GM12878 (cell line): ENCODE measurements at regions not wholly inside any gene's neighbourhood (a gene's known extent, or its start where the extent isn't known, plus 50 kb on each side); places are given as distances from the start of the nearest gene placed in this dataset.

Experiments used
- ATAC-seq: fragments of 200-7000 bp; cut with Tn5 transposase; 3 replicates; pipeline ENCODE4 v1.9.1; 2020; ENCODE audit warnings: mild to moderate bottlenecking, moderate library complexity
- BruUV-seq: library from RNA; stranded (reverse); fragments of 400-500 nt; replicated peaks from 2 replicates; lab custom pipeline; 2021; lab: Mats Ljungman, UMichigan
- CTCF ChIA-PET: fragments of 300-600 bp; sonication (Branson Sonifier 250); formaldehyde crosslinking; extraction: SDS; loops from one replicate; lab custom pipeline; 2021; ENCODE audit warnings: inconsistent platforms; lab: Yijun Ruan, JAX
- POLR2A ChIA-PET: fragments of 350-600 bp; formaldehyde crosslinking; extraction: SDS; loops from one replicate; lab custom pipeline; 2021; ENCODE audit warnings: inconsistent platforms; lab: Charles Lee
- RAD21 ChIA-PET: fragments of 300-600 bp; sonication (Branson Sonifier 250); formaldehyde crosslinking; loops from one replicate; lab custom pipeline; 2023; ENCODE audit warnings: antibody characterized with exemption; ENCODE audit not compliant: unreplicated experiment; lab: Charles Lee
- SMC1A ChIA-PET: fragments of 300-600 bp; sonication (Branson Sonifier 250); formaldehyde crosslinking; loops from one replicate; lab custom pipeline; 2023; ENCODE audit not compliant: unreplicated experiment, uncharacterized antibody; lab: Charles Lee
- DNase-seq: peaks from one replicate; pipeline ENCODE4 v3.0.0-alpha.2; 2011; ENCODE audit warnings: low read depth, low spot score
- FAIRE-seq: peaks from 3 replicates; lab custom pipeline; 2011; peaks lifted over from hg19 to GRCh38; lab: Jason Lieb, UNC
- H2AFZ ChIP-seq: 2 replicates; pipeline ENCODE4 v1.6.0; 2011; ENCODE audit warnings: low read depth, low read length, control low read depth; ENCODE audit not compliant: control insufficient read depth
- H3K27ac ChIP-seq: 2 replicates; pipeline ENCODE4 v1.5.1; 2011; ENCODE audit warnings: control low read depth; ENCODE audit not compliant: control insufficient read depth, insufficient read depth
- H3K27me3 ChIP-seq, 2 experiments: replicated peaks in 1 of 2; 2 replicates each; pipeline versions ENCODE4 v1.6.0 to v1.6.1; 2011; ENCODE audit warnings: low read length in 1 of 2; ENCODE audit not compliant: control insufficient read depth in 2 of 2, insufficient read depth in 2 of 2
- H3K36me3 ChIP-seq, 2 experiments: 2 replicates each; pipeline ENCODE4 v1.5.1; 2011; ENCODE audit warnings: low read length in 1 of 2; ENCODE audit not compliant: control insufficient read depth in 2 of 2, insufficient read depth in 2 of 2
- H3K4me1 ChIP-seq: 2 replicates; pipeline ENCODE4 v1.6.1; 2011; ENCODE audit warnings: mild to moderate bottlenecking, low read length, moderate library complexity, mixed read lengths; ENCODE audit not compliant: control insufficient read depth, insufficient read depth
- H3K4me2 ChIP-seq: 2 replicates; pipeline ENCODE4 v1.6.0; 2011; ENCODE audit warnings: control low read depth; ENCODE audit not compliant: control insufficient read depth, insufficient read depth
- H3K4me3 ChIP-seq: fragments of 200-600 bp; sonication (generic); 2 replicates; pipeline ENCODE4 v1.5.1; 2016
- H3K79me2 ChIP-seq: 2 replicates; pipeline ENCODE4 v1.6.0; 2011; ENCODE audit warnings: low read length; ENCODE audit not compliant: control insufficient read depth, insufficient read depth
- H3K9ac ChIP-seq: 2 replicates; pipeline ENCODE4 v1.8.0; 2011; ENCODE audit warnings: low read length, control low read depth, mixed read lengths; ENCODE audit not compliant: control insufficient read depth, insufficient read depth
- H3K9me3 ChIP-seq: replicated peaks from 3 replicates; pipeline ENCODE4 v1.5.1; 2011; ENCODE audit warnings: mild to moderate bottlenecking, low read length; ENCODE audit not compliant: control insufficient read depth, insufficient read depth
- H4K20me1 ChIP-seq: 2 replicates; pipeline ENCODE4 v1.6.0; 2011; ENCODE audit not compliant: control insufficient read depth, insufficient read depth
- BACH1 ChIP-seq: fragments of 450-650 bp; IDR thresholded peaks from 2 replicates; pipeline ENCODE4 v1.6.1; 2017; ENCODE audit warnings: mild to moderate bottlenecking, borderline replicate concordance
- CBFB ChIP-seq: IDR thresholded peaks from 2 replicates; pipeline ENCODE4 v1.6.1; 2016; ENCODE audit warnings: antibody characterized with exemption, low read depth
- CEBPZ ChIP-seq: fragments of 150-350 bp; IDR thresholded peaks from 2 replicates; pipeline ENCODE4 v1.6.1; 2016; ENCODE audit warnings: low read depth, low read length
- CREB1 ChIP-seq: IDR thresholded peaks from 2 replicates; pipeline ENCODE4 v1.6.1; 2012; ENCODE audit warnings: low read depth, mild to moderate bottlenecking, inconsistent platforms
- EZH2 ChIP-seq: IDR thresholded peaks from 2 replicates; pipeline ENCODE4 v1.6.1; 2012; ENCODE audit warnings: low read depth, mild to moderate bottlenecking, control low read depth, inconsistent platforms, low read length, borderline replicate concordance; ENCODE audit not compliant: control insufficient read depth
- HDAC6 ChIP-seq: fragments of 200-600 bp; sonication (generic); IDR thresholded peaks from one replicate; pipeline ENCODE4 v1.8.0; 2017; ENCODE audit warnings: antibody characterized with exemption; ENCODE audit not compliant: unreplicated experiment
- HSF1 ChIP-seq: fragments of 150-350 bp; IDR thresholded peaks from 2 replicates; pipeline ENCODE4 v1.6.1; 2014; ENCODE audit warnings: mild to moderate bottlenecking, low read depth, low read length
- IRF4 ChIP-seq: IDR thresholded peaks from 2 replicates; pipeline ENCODE4 v1.6.1; 2011; ENCODE audit warnings: low read depth, low read length
- IRF5 ChIP-seq: fragments of 450-650 bp; IDR thresholded peaks from 2 replicates; pipeline ENCODE4 v1.6.1; 2017; ENCODE audit warnings: borderline replicate concordance
- JUNB ChIP-seq: IDR thresholded peaks from 2 replicates; pipeline ENCODE4 v1.6.1; 2016; ENCODE audit warnings: antibody characterized with exemption, mild to moderate bottlenecking
- MTA2 ChIP-seq: fragments of 450-650 bp; IDR thresholded peaks from 2 replicates; pipeline ENCODE4 v1.6.1; 2016; ENCODE audit warnings: low read depth, mild to moderate bottlenecking, moderate library complexity
- NFXL1 ChIP-seq: fragments of 450-650 bp; IDR thresholded peaks from 2 replicates; pipeline ENCODE4 v1.6.1; 2017; ENCODE audit warnings: antibody characterized with exemption, mild to moderate bottlenecking, borderline replicate concordance
- PKNOX1 ChIP-seq: fragments of 450-650 bp; IDR thresholded peaks from 2 replicates; pipeline ENCODE4 v1.6.1; 2016; ENCODE audit warnings: mild to moderate bottlenecking
- POLR2AphosphoS5 ChIP-seq: IDR thresholded peaks from 2 replicates; pipeline ENCODE4 v1.6.1; 2011; ENCODE audit warnings: mild to moderate bottlenecking, low read length, inconsistent platforms
- RFX5 ChIP-seq: IDR thresholded peaks from 2 replicates; pipeline ENCODE4 v1.6.1; 2011; ENCODE audit warnings: low read depth, low read length, improper control_type of control experiment
- RUNX3 ChIP-seq: IDR thresholded peaks from 2 replicates; pipeline ENCODE4 v1.6.1; 2012; ENCODE audit warnings: low read length, inconsistent platforms
- SMC3 ChIP-seq: IDR thresholded peaks from 2 replicates; pipeline ENCODE4 v1.6.1; 2011; ENCODE audit warnings: low read length, improper control_type of control experiment, borderline replicate concordance
- WRNIP1 ChIP-seq: IDR thresholded peaks from 2 replicates; pipeline ENCODE4 v1.6.1; 2011; ENCODE audit warnings: low read depth, low read length, improper control_type of control experiment, borderline replicate concordance
- ZNF217 ChIP-seq: fragments of 450-650 bp; IDR thresholded peaks from 2 replicates; pipeline ENCODE4 v1.6.1; 2017; ENCODE audit warnings: antibody characterized with exemption, mild to moderate bottlenecking
- ZNF24 ChIP-seq: fragments of 450-650 bp; IDR thresholded peaks from 2 replicates; pipeline ENCODE4 v1.6.1; 2017; ENCODE audit warnings: antibody characterized with exemption, mild to moderate bottlenecking
- WGBS: methylation state at CpG from one replicate; pipeline ENCODE4 v1.1.6; 2016; ENCODE audit warnings: low lambda C conversion rate; ENCODE audit not compliant: insufficient replicate concordance, insufficient coverage; ENCODE audit errors: missing lambda C conversion rate; 5-methylcytosine and 5-hydroxymethylcytosine counted together
- in situ Hi-C: fragments of 300-500 bp; cut with MboI; formaldehyde crosslinking; loops from 9 replicates; pipeline ENCODE4 v1.14.3; 2018; ENCODE audit warnings: mixed read lengths
- intact Hi-C: fragments of 100-400 bp; cut with micrococcal nuclease; formaldehyde crosslinking; loops from one replicate; pipeline ENCODE4 v1.14.2; 2022; ENCODE audit not compliant: unreplicated experiment

GRCh38 chr4:189502841-189503435, 437.7 kb upstream of the FRG1 start:
- intact Hi-C loops: no loop called here
- no peaks in the 10 kb centered on the region; the same call in 2 of the 3 replicates for H3K9me3 ChIP-seq
- DNase-seq (no peak), ATAC-seq (peak; percentile 48), FAIRE-seq (no peak)
- no peaks in the 10 kb centered on the region for H3K36me3 ChIP-seq
- no peaks in the 10 kb centered on the region for H3K79me2 ChIP-seq
- ChIA-PET POLR2A (no interaction called here), RAD21 (no interaction called here), CTCF (no interaction called here), SMC1A (no interaction called here)
- 6% methylated on average over 12 of the region's 12 CpGs for WGBS
- H3K27ac ChIP-seq: no peak overlapping the region
- H3K27me3 ChIP-seq: no peaks in the 10 kb centered on the region
- no peak overlapping the region for H3K4me2 ChIP-seq
- no peaks in the 10 kb centered on the region for H4K20me1 ChIP-seq
- no peak overlapping the region for H3K9ac ChIP-seq
- H2AFZ ChIP-seq: no peak overlapping the region
- H3K4me1 ChIP-seq: no peaks in the 10 kb centered on the region
- no TSS peak for BruUV-seq
- in situ Hi-C loops: no loop called here
- no peak overlapping the region for H3K4me3 ChIP-seq
- no peak for TF ChIP-seq PKNOX1
- TF ChIP-seq RFX5: no peak
- TF ChIP-seq SMC3: no peak
- TF ChIP-seq HDAC6: no peak
- no peak for TF ChIP-seq IRF4
- TF ChIP-seq NFXL1: no peak
- TF ChIP-seq CREB1: peak; percentile 61; the same call in 1 of the 2 replicates
- TF ChIP-seq JUNB: peak; percentile 63
- TF ChIP-seq POLR2AphosphoS5: no peak
- no peak for TF ChIP-seq EZH2
- no peak for TF ChIP-seq BACH1
- peak; percentile 74 for TF ChIP-seq RUNX3
- no peak for TF ChIP-seq ZNF217
- no peak for TF ChIP-seq CEBPZ
- TF ChIP-seq HSF1: no peak
- TF ChIP-seq MTA2: no peak
- no peak for TF ChIP-seq ZNF24
- TF ChIP-seq CBFB: 0 out of 2 replicates have a peak, but pooled peaks have one; percentile 34
- no peak for TF ChIP-seq IRF5
- no peak for TF ChIP-seq WRNIP1
